ENCODE measurements at regions not wholly inside any gene's neighbourhood (a gene's known extent, or its start where the extent isn't known, plus 50 kb on each side); places are given as distances from the start of the nearest gene placed in this dataset.

DNA sequence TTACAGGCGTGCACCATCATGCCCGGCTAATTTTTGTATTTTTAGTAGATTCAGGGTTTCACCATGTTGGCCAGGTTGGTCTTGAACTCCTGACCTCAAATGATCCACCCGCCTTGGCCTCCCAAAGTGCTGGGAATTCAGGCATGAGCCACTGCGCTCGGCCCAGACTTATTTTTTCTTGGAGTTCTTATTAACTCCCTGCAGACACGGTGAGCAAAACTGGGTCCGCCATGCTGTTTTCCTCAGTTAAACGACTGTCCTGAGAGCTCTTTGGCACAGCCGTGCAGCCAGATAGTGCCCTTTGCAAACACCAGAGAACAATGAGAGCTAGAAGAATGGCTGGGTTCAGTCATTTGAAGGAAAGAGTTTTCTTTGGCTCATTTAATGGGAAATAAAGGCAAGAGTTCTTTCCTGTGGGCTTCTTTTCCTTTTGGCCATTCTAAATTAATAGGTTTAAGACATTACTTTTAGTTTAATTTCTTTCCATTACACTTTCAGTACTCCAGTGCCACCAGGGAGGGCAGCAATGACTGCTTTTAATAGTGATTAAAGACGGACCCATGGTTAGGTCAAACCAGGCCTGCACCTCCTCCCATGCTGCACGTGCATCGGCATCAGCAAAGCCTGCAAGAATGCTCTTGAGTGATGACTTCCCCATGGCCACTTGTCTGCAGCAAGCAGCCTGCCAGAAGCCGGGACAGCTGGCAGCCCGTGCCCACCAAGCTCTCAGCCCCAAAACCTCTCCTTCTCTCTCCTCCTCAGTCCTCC lies 60.7 kb downstream of the VCPKMT start:
- no peak for TF ChIP-seq POLR2A (IDR thresholded peaks at IDR 0.05)
- TF ChIP-seq, protein P1, sequence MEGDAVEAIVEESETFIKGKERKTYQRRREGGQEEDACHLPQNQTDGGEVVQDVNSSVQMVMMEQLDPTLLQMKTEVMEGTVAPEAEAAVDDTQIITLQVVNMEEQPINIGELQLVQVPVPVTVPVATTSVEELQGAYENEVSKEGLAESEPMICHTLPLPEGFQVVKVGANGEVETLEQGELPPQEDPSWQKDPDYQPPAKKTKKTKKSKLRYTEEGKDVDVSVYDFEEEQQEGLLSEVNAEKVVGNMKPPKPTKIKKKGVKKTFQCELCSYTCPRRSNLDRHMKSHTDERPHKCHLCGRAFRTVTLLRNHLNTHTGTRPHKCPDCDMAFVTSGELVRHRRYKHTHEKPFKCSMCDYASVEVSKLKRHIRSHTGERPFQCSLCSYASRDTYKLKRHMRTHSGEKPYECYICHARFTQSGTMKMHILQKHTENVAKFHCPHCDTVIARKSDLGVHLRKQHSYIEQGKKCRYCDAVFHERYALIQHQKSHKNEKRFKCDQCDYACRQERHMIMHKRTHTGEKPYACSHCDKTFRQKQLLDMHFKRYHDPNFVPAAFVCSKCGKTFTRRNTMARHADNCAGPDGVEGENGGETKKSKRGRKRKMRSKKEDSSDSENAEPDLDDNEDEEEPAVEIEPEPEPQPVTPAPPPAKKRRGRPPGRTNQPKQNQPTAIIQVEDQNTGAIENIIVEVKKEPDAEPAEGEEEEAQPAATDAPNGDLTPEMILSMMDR (IDR thresholded peaks at IDR 0.05): peak in 3 of 7 experiments; percentile 12 to 20 (median 17)

Data from body of pancreas (tissue), 4 donors.